ENCODE measurements at regions not wholly inside any gene's neighbourhood (a gene's known extent, or its start where the extent isn't known, plus 50 kb on each side); places are given as distances from the start of the nearest gene placed in this dataset.

DNA sequence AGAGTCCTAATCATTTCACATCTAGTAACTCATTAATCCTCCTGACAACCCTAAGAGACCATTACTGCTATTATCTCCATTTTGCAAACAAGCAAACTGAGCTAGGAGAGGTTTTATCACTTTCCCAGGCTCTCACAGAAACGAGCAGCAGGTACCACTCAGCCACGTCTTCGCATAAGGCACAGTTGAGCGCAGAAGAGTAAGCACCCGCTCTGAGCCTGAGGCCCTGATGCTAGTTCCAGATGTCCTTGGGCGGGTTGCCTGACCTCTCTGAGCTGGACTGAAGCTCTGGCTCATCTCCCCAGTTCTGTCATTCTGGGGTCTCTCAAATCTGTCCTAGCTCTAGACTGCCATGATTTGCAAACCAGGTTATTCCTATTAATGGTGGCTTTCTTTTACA, 72.6 kb upstream of the FRMD4A start:
- Histone ChIP-seq H3K4me3 (no peak overlapping the region), H3K4me1 (ENCODE audit: low read depth) (no peaks in the 10 kb centered on the region), H3K36me3 (ENCODE audit: low read depth) (no peaks in the 10 kb centered on the region), H3K9me3 (no peaks in the 10 kb centered on the region)
- intact Hi-C loops (cut with DNase I, micrococcal nuclease) = no loop called here
- TF ChIP-seq, protein P1, sequence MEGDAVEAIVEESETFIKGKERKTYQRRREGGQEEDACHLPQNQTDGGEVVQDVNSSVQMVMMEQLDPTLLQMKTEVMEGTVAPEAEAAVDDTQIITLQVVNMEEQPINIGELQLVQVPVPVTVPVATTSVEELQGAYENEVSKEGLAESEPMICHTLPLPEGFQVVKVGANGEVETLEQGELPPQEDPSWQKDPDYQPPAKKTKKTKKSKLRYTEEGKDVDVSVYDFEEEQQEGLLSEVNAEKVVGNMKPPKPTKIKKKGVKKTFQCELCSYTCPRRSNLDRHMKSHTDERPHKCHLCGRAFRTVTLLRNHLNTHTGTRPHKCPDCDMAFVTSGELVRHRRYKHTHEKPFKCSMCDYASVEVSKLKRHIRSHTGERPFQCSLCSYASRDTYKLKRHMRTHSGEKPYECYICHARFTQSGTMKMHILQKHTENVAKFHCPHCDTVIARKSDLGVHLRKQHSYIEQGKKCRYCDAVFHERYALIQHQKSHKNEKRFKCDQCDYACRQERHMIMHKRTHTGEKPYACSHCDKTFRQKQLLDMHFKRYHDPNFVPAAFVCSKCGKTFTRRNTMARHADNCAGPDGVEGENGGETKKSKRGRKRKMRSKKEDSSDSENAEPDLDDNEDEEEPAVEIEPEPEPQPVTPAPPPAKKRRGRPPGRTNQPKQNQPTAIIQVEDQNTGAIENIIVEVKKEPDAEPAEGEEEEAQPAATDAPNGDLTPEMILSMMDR (IDR thresholded peaks at IDR 0.05) = no peak
- ATAC-seq = no peak
- no peak for DNase-seq

DNA sequence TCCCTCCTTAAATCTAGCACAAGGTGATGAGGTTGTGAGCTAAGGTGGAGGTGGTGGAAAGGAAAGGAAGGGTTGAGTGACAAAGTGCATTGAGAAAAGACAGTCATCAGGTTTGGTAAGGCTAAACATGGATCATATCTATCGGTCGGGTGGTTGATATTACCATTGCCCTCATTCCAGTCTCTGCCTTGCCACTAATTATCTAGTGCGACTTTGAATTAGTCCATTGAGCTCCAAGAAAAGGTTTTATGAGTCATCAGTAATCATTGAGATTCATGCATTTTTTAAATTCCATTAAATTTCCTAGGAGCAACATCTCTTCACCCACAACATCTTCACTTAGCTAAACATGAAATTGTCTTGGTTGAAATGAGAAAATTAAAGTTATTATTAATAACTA, 68.9 kb upstream of the FRMD4A start:
- intact Hi-C loops (cut with DNase I, micrococcal nuclease) = no loop called here

DNA sequence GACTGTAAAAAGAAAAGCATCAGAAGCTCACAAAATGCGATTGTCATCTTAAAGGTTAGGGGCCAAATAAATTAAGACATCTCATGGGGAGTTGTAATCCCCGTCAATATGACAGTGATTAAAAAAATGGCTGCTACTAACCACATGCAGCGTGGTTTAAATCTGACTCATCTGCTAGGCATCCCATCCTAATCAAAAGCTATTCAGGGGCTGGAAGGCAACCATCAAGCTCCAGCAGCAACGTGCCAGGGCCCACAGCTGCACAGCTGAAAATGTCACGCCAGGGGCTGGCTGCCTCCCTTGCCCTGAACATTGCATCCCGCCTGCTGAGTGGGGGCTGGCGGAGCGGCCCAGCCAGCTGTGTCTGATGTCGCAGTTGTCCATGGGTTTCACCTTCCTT, 66.3 kb upstream of the FRMD4A start:
- Histone ChIP-seq H3K36me3 (ENCODE audit: low read depth) (no peaks in the 10 kb centered on the region), H3K9me3 (no peaks in the 10 kb centered on the region), H3K4me1 (ENCODE audit: low read depth) (no peaks in the 10 kb centered on the region), H3K4me3 (no peak overlapping the region)
- DNase-seq (peak; percentile 5 to 47 (median 43)), ATAC-seq (peak; percentile 42)
- TF ChIP-seq, protein P1 (IDR thresholded peaks at IDR 0.05) = no peak
- intact Hi-C loops (cut with DNase I, micrococcal nuclease) = no loop called here

More for the DNA sequence above, 68.9 kb upstream of the FRMD4A start:
- DNase-seq (no peak), ATAC-seq (no peak)
- Histone ChIP-seq H3K36me3 (ENCODE audit: low read depth) (no peaks in the 10 kb centered on the region), H3K4me3 (no peak overlapping the region), H3K4me1 (ENCODE audit: low read depth) (no peaks in the 10 kb centered on the region), H3K9me3 (no peaks in the 10 kb centered on the region)
- TF ChIP-seq, protein P1 (IDR thresholded peaks at IDR 0.05) = no peak

DNA sequence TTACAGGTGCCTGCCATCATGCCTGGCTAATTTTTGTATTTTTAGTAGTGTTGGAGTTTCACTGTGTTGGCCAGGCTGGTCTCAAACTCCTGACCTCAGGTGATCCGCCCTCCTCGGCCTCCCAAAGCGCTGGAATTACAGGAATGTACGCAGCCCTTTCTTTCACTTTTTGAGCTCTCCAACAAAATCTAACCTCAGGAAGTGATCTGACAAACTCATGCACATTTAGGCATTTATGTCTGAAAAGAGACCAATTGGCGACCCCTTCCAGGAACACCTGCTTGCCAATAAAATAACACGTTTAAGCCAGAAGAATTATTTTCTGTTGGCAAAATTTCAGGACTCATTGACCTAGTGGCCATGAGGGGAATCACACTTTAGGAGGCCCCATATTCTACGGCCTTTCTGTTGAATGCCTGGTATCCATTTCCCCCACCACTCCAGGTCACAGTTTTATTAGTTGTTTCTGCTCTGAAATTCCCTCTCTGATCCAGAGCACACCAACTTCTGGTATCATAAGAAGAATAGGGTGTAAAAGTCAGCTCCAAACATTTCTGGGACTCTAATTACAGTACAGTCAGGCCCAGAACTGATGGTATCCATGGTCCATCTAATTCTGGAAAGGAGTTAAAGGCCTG, 65.8 kb upstream of the FRMD4A start:
- intact Hi-C loops (cut with DNase I, micrococcal nuclease) = no loop called here
- ATAC-seq (no peak), DNase-seq (no peak)
- no peaks in the 10 kb centered on the region for H3K4me1 ChIP-seq (ENCODE audit: low read depth)
- no peaks in the 10 kb centered on the region for H3K9me3 ChIP-seq
- TF ChIP-seq, protein P1 (IDR thresholded peaks at IDR 0.05) = no peak
- H3K4me3 ChIP-seq = no peak overlapping the region
- no peaks in the 10 kb centered on the region for H3K36me3 ChIP-seq (ENCODE audit: low read depth)

DNA sequence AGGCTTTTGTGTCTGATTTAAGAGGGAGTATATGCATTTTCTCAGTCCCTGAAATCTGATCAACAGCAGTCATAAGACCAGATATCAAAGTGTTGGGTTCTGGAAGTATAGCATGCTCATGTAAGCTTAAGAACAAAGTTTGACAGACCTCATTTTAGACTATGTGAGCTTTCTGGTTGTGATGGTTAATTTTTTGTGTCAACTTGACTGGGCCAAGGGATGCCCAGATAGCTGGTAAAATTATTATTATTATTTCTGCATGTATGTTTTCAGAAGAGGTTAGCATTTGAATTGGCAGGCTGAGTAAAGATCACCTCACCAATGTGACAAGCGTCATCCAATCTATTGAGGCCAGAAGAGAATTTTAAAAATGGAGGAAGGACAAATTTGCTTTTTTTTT, 63.5 kb upstream of the FRMD4A start:
- DNase-seq = no peak
- no peaks in the 10 kb centered on the region for H3K9me3 ChIP-seq
- H3K4me3 ChIP-seq = no peak overlapping the region
- H3K36me3 ChIP-seq (ENCODE audit: low read depth) = no peaks in the 10 kb centered on the region
- intact Hi-C loops (cut with DNase I, micrococcal nuclease) = no loop called here
- TF ChIP-seq, protein P1 (IDR thresholded peaks at IDR 0.05) = no peak
- no peaks in the 10 kb centered on the region for H3K4me1 ChIP-seq (ENCODE audit: low read depth)
- ATAC-seq = no peak

DNA sequence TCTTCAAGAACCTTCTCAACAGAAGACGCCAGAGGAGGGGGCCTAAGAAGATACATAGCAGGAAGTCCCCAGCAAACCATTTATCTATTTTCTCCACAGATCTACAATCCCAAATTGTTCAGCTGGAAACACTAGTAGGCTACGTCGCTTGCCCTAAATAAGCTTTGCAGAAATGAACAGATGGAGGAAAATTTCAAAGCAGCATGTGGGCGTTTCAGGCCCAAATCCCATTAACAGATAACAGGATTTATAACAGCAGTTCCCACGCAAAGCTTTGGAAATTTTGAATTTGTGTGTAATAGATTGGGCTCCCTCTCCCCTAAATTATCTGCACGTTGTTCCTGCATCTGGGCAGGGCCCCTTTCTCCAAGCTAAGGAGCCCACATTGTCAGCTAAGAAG, 60.6 kb upstream of the FRMD4A start:
- intact Hi-C loops (cut with DNase I, micrococcal nuclease) = no loop called here
- TF ChIP-seq, protein P1 (IDR thresholded peaks at IDR 0.05) = no peak

More for the DNA sequence above, 60.6 kb upstream of the FRMD4A start:
- no peaks in the 10 kb centered on the region for H3K4me1 ChIP-seq (ENCODE audit: low read depth)
- H3K36me3 ChIP-seq (ENCODE audit: low read depth) = no peaks in the 10 kb centered on the region
- no peak overlapping the region for H3K4me3 ChIP-seq
- no peak for ATAC-seq
- H3K9me3 ChIP-seq = no peaks in the 10 kb centered on the region
- DNase-seq = no peak
